H1 (cell line): ENCODE measurements at regions not wholly inside any gene's neighbourhood (a gene's known extent, or its start where the extent isn't known, plus 50 kb on each side); places are given as distances from the start of the nearest gene placed in this dataset.

ENCODE experiments used
- EP300 ChIP-seq, 2 experiments: IDR thresholded peaks; 1 replicate in 1 of 2; 2 replicates in 1 of 2; pipeline ENCODE4 v1.6.1; 2011 to 2012; ENCODE audit warnings: low read depth in 2 of 2, low read length in 2 of 2, mild to moderate bottlenecking in 2 of 2, borderline replicate concordance in 1 of 2, inconsistent platforms in 1 of 2, moderate library complexity in 1 of 2
- GTF2F1 ChIP-seq: IDR thresholded peaks from 2 replicates; pipeline ENCODE4 v1.6.1; 2012; ENCODE audit warnings: low read depth, low read length, improper control_type of control experiment, borderline replicate concordance

DNA sequence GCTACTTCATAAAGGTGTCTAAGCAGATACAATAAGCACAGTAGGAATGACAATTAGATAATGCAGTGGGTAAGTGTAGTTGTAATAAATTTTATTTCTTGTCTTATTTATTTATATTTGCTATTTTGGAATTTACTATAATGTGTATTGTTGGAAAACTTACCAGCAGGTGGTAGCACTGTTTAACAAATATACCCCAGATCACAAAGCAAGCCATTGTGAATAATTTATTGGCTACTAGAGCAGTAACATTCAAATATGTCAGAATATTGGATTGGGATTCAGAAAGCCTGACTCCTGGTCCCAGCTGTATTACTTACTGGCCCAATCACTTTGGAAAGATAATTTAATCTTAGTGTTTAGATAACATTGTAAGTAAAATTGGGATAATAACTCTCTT, 78.0 kb downstream of the ISOC1 start (continued):
- TF ChIP-seq GTF2F1: no peak
- TF ChIP-seq EP300 (IDR thresholded peaks at IDR 0.05; ENCODE audit: borderline replicate concordance in 1 of 2, low read depth in 2 of 2, low read length in 2 of 2): no peak
